ENCODE measurements at regions not wholly inside any gene's neighbourhood (a gene's known extent, or its start where the extent isn't known, plus 50 kb on each side); places are given as distances from the start of the nearest gene placed in this dataset.

DNA sequence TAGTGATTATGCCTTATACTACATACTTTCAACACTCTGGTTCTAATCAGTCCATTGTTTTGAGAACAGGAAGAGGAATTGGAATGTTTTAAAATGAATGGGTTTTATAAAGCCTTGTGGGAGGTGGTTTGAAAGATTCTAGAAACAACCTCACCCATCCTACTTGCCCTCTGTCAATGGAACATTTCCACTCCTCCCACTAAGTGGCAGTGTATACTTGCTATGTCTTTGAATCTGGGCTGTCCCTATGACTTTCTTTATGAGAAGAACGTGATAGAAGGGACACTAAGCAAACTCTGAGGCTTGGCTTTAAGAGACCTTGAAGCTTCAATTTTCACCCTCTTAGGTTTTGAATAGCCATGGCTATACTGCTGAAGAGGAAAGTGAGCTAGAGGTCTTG is 611.2 kb downstream of the PPP4R3C start:
- TF ChIP-seq YY1 (IDR thresholded peaks at IDR 0.05; ENCODE audit: low read depth, low read length) (no peak), POLR2A (IDR thresholded peaks at IDR 0.05; ENCODE audit: low read depth, low read length) (no peak), RBBP5 (conservative IDR thresholded peaks at IDR 0.05) (no peak), NRF1 (conservative IDR thresholded peaks at IDR 0.05; ENCODE audit: low read depth, low read length) (no peak), EZH2 (IDR thresholded peaks at IDR 0.05; ENCODE audit: borderline replicate concordance, control insufficient read depth, low read depth, low read length) (no peak)
- TF ChIP-seq, protein P1, sequence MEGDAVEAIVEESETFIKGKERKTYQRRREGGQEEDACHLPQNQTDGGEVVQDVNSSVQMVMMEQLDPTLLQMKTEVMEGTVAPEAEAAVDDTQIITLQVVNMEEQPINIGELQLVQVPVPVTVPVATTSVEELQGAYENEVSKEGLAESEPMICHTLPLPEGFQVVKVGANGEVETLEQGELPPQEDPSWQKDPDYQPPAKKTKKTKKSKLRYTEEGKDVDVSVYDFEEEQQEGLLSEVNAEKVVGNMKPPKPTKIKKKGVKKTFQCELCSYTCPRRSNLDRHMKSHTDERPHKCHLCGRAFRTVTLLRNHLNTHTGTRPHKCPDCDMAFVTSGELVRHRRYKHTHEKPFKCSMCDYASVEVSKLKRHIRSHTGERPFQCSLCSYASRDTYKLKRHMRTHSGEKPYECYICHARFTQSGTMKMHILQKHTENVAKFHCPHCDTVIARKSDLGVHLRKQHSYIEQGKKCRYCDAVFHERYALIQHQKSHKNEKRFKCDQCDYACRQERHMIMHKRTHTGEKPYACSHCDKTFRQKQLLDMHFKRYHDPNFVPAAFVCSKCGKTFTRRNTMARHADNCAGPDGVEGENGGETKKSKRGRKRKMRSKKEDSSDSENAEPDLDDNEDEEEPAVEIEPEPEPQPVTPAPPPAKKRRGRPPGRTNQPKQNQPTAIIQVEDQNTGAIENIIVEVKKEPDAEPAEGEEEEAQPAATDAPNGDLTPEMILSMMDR (IDR thresholded peaks at IDR 0.05 in 2 of 3, conservative IDR thresholded peaks at IDR 0.05 in 1 of 3; ENCODE audit: control insufficient read depth in 2 of 3, extremely low read depth in 1 of 3, insufficient read depth in 1 of 3, low read depth in 3 of 3, low read length in 3 of 3) = peak in 2 of 3 experiments; percentile 27 to 53; a peak in 3 of 6 replicates
- TF ChIP-seq, protein P2, sequence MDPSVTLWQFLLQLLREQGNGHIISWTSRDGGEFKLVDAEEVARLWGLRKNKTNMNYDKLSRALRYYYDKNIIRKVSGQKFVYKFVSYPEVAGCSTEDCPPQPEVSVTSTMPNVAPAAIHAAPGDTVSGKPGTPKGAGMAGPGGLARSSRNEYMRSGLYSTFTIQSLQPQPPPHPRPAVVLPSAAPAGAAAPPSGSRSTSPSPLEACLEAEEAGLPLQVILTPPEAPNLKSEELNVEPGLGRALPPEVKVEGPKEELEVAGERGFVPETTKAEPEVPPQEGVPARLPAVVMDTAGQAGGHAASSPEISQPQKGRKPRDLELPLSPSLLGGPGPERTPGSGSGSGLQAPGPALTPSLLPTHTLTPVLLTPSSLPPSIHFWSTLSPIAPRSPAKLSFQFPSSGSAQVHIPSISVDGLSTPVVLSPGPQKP (IDR thresholded peaks at IDR 0.05; ENCODE audit: low read depth, low read length) = no peak

Measured in GM12878 (cell line).